ENCODE measurements at regions not wholly inside any gene's neighbourhood (a gene's known extent, or its start where the extent isn't known, plus 50 kb on each side); places are given as distances from the start of the nearest gene placed in this dataset.

DNA sequence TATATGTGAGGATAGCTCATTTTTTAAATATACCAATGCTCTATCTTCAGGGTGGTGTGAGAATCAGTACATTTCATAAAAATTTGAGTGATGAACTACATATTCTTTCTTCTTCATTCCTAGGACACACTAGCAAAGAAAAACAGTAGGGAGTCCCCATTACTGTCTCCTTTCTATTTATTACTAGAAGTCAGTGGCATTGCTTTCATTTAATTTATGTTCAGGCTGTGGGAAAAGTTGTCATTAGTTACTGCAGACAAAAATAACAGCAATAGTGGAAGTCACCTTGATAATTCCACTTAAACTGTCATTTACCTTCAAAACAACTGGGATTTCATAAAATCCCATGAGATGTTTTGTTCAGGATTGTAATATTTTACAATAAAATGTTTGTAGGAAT is 446.4 kb downstream of the GBE1 start:
- H3K9me3 Mint-ChIP-seq, result no peaks in the 10 kb centered on the region
- no peak for ATAC-seq
- H3K27ac Mint-ChIP-seq, result no peak overlapping the region
- H3K4me1 Mint-ChIP-seq, result no peaks in the 10 kb centered on the region
- no peaks in the 10 kb centered on the region for H3K27me3 Mint-ChIP-seq
- H3K4me3 Mint-ChIP-seq, result no peak overlapping the region
- H3K36me3 Mint-ChIP-seq, result no peaks in the 10 kb centered on the region

DNA sequence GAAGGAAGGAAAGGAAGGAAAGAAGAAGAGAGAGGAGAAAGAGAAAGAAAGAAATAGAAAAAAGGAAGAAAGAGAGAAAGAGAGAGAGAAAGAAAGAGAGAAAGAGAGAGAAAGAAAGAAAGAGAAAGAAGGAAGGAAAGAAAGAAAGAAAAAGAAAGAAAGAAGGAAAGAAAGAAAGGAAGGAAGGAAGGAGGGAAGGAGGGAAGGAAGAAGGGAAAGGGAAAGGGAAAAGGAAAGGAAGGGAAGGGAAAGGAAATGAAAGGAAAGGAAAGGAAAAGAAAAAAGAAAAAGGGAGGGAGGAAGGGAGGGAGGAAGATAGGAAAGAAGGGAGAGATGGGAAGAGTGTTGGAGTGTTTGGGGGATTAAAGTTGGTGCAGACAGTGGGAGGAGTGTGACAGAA is 450.1 kb downstream of the GBE1 start:
- Mint-ChIP-seq H3K4me3 (no peak overlapping the region), H3K27ac (no peak overlapping the region), H3K4me1 (no peaks in the 10 kb centered on the region), H3K27me3 (no peaks in the 10 kb centered on the region), H3K9me3 (no peaks in the 10 kb centered on the region), H3K36me3 (no peaks in the 10 kb centered on the region)
- ATAC-seq, result no peak

DNA sequence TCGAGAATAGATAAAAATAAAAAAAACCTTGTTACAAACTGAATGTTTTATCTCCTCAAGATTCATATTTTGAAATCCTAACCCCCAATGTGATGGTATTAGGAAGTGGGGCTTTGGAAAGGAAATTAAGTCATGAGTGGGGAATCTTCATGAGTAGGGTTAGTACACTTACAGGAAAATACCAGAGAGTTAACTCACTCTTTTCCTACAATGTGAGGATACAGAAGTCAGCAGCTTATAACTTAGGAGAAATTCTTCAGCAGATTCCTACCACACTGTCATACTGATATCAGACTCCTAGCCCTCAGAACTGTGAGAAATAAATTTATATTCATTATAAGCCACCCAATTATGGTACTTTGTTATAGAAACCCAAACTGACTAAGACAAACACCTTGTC is 453.1 kb downstream of the GBE1 start:
- Mint-ChIP-seq H3K27ac (no peak overlapping the region), H3K4me3 (no peak overlapping the region), H3K36me3 (no peaks in the 10 kb centered on the region), H3K9me3 (no peaks in the 10 kb centered on the region), H3K4me1 (no peaks in the 10 kb centered on the region), H3K27me3 (no peaks in the 10 kb centered on the region)
- ATAC-seq, result no peak

DNA sequence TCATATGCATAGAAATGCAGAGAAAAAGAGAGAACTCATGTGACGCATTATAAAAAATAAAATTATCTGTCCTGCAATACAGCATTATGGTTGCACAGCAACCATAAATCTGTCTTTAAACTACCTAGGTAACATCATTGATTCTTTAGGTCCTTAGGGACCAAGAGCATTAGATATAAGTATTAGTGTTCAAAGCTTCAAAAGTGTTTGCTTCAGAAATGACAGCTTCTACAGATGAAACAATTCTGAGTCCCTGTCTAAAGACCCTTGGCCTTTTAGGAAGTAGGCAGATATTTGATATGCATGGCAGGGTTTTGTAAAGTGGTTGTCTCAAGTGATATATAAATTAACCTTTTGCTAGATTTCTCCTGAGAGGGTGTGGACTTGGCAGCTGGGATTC is 454.2 kb downstream of the GBE1 start:
- Mint-ChIP-seq H3K36me3 (no peaks in the 10 kb centered on the region), H3K4me1 (no peaks in the 10 kb centered on the region), H3K27ac (no peak overlapping the region), H3K4me3 (no peak overlapping the region), H3K9me3 (no peaks in the 10 kb centered on the region), H3K27me3 (no peaks in the 10 kb centered on the region)
- ATAC-seq, result no peak

DNA sequence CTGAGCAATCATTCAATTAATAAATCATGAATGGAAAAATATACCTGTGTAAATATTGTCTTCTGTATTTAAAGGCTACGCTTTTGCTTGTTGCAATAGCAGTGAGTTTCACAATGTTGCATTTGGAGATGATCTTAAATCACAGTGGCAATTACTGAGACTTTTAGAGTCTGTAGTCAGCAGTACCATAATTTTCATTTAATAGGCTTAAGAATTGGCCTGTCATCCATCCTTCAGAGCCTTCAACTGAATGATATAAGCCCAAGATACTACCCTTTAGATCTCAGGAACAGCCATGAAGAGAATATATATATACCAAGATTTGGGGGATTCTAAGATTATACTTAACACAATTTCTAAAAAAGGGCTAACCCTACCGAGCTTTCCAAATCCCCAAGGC is 458.1 kb downstream of the GBE1 start:
- Mint-ChIP-seq H3K9me3 (no peaks in the 10 kb centered on the region), H3K36me3 (no peaks in the 10 kb centered on the region), H3K27me3 (no peaks in the 10 kb centered on the region), H3K27ac (no peak overlapping the region), H3K4me1 (no peaks in the 10 kb centered on the region), H3K4me3 (no peak overlapping the region)
- no peak for ATAC-seq

DNA sequence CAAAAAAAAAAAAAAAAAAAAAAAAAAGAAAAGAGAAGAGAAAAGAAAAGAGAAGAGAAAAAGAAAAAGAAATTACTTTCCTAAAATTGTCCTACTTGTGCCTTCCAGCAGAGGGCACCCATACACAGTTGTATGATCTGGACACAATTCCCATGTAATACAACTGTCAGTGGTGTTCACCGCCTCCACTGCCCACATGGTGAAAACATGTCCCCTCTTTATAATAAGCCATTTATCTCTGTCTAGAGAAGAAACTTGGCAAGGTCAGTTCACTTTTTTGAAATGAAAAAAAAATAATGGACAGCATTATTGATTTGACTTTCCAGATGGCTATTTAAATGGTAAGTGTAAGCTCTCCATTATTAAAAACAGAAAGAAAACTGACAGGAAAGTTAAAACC is 459.4 kb downstream of the GBE1 start:
- no peak overlapping the region for H3K27ac Mint-ChIP-seq
- H3K4me3 Mint-ChIP-seq, result no peak overlapping the region
- H3K36me3 Mint-ChIP-seq, result no peaks in the 10 kb centered on the region
- H3K4me1 Mint-ChIP-seq, result no peaks in the 10 kb centered on the region
- no peak for ATAC-seq
- H3K9me3 Mint-ChIP-seq, result no peaks in the 10 kb centered on the region
- no peaks in the 10 kb centered on the region for H3K27me3 Mint-ChIP-seq

DNA sequence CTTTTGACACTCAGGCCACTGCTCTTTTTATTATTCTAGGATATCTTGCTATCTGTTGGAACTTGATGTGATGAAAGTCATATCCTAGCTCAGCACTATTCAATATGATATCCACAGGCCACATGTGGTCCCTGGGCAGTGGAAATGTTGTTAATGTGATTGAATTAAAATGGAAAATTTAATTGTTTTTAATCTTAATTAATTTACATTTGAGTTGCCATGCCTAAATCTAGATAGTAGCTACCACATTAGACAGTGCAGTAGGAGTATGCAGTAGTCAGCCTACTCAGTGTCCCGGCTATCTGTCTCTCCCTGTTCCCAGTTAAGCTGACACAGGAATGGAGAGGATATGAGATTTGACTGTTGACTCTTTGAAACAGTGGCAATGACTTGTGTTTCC is 460.2 kb downstream of the GBE1 start:
- ATAC-seq, result no peak
- Mint-ChIP-seq H3K9me3 (no peaks in the 10 kb centered on the region), H3K27me3 (no peaks in the 10 kb centered on the region), H3K27ac (no peak overlapping the region), H3K4me1 (no peaks in the 10 kb centered on the region), H3K36me3 (no peaks in the 10 kb centered on the region), H3K4me3 (no peak overlapping the region)

DNA sequence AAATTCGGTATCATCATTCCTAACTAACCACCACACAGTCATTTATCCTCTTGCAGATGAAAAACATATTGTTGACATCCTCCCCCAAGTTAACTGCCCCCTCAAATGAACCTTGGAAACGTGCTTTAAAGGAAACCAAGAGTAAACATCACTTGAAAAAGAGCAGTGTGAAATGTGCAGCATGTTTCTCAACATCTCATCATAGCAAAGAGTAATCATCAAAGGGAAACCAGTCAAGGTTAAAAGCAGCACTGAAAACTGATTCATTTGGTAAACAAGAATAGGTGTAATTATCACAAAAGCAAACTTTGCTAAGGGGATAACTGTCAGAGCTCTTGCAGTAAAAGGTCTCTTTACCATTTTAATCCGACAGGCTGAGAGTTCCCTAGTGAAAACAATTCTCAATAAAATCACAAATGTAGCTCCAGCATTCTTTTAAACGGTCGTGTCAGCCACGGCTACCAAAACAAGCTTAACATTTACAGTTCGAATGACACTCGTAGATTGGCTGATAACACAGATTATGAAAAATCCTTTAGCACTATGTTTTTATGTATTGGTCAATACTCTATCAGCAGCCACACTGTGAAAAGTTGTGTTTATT is 461.0 kb downstream of the GBE1 start:
- no peak overlapping the region for H3K4me3 Mint-ChIP-seq
- no peak overlapping the region for H3K27ac Mint-ChIP-seq
- H3K4me1 Mint-ChIP-seq, result no peaks in the 10 kb centered on the region
- no peaks in the 10 kb centered on the region for H3K36me3 Mint-ChIP-seq
- no peaks in the 10 kb centered on the region for H3K27me3 Mint-ChIP-seq
- no peaks in the 10 kb centered on the region for H3K9me3 Mint-ChIP-seq
- no peak for ATAC-seq

DNA sequence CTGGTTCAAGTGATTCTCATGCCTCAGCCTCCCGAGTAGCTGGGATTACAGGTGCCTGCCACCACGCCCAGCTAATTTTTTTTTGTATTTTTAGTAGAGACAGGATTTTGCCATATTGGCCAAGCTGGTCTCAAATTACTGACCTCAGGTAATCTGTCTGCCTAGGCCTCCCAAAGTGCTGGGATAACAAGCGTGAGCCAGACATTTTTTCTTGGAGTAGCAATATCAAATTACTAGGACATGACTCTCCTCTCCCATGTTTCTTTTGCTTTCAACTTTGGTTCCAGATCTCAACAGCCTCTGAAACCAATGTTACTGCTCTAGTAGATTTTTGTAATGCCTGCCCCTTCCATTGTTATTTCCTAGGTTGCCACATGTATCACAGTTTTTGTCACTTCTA is 462.0 kb downstream of the GBE1 start:
- Mint-ChIP-seq H3K9me3 (no peaks in the 10 kb centered on the region), H3K27me3 (no peaks in the 10 kb centered on the region), H3K27ac (no peak overlapping the region), H3K4me1 (no peaks in the 10 kb centered on the region), H3K4me3 (no peak overlapping the region), H3K36me3 (no peaks in the 10 kb centered on the region)
- ATAC-seq, result no peak

DNA sequence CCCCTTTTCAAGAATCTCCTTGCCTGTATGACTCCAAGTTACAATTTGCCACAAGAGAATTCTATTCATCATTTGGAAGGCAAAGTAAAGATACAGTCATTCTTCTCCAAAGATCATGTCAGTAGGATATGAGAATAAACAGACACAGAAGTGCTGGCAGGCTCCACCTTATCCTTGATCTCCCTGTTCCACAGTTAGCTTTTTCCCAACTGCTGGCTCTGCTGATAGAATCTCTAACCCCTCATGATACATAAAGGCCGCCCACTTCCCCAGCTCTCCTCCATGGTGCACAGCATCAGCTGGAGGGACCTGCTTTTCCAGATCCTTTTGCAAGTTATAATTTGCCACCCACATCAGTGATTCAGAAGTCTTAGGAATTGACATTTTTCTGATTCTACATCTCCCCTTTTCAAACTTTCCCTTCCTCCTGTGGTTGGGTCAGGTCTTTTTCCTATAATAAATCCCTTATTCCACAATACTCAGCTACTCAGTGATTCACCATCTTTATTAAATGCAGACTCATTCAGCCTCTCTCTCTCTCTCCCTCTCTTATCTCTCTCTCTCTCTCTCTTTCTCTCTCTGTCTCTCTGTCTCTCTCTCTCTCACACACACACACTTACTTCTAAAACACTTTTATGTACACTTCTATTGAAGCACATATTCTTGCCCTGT is 465.4 kb downstream of the GBE1 start:
- Mint-ChIP-seq H3K9me3 (no peaks in the 10 kb centered on the region), H3K36me3 (no peaks in the 10 kb centered on the region), H3K4me3 (no peak overlapping the region), H3K4me1 (no peaks in the 10 kb centered on the region), H3K27me3 (no peaks in the 10 kb centered on the region), H3K27ac (no peak overlapping the region)
- no peak for ATAC-seq

DNA sequence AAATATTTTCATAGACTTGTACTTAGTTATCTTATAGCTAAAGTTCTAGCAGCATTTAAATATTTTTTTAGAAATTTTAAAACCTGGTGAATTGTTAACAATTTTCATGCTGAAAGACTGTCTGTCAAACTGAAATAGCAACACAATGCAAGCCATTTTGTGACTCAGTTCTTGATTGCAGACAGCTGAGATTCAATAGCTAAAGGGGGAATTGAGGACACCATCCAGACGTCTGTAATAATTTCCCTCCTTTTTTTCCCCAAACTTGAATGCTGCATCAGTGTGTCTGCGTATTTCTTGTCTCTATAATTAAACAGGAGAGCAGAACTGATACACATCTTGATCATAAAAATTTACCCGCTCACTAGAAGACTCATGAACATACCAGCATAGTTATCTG is 468.3 kb downstream of the GBE1 start:
- Mint-ChIP-seq H3K9me3 (peaks cover 3% of the 10 kb centered on the region), H3K4me3 (no peak overlapping the region)

DNA sequence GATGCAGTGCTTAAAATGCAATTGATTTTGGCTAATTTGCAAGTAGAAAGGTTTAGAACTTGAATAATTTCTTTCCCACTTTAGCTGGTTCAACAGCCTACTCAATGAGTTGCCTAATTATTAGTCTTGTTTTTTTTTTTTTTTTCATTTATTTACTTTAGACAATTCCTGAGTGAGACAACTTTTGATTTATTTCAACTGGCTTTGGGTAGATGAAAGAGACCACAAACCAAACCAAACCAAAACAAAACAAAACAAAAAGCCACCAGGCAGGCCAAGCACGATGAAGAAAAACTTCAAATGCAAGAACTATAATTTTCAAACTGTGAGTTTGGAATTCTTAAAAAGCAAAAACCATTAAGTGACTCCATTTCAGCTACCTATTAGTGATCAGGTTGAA is 469.9 kb downstream of the GBE1 start:
- Mint-ChIP-seq H3K27ac (no peak overlapping the region), H3K4me3 (no peak overlapping the region), H3K36me3 (no peaks in the 10 kb centered on the region), H3K4me1 (no peaks in the 10 kb centered on the region), H3K9me3 (peaks cover 3% of the 10 kb centered on the region), H3K27me3 (no peaks in the 10 kb centered on the region)
- ATAC-seq, result no peak

More for the DNA sequence above, 468.3 kb downstream of the GBE1 start:
- no peaks in the 10 kb centered on the region for H3K4me1 Mint-ChIP-seq
- no peaks in the 10 kb centered on the region for H3K27me3 Mint-ChIP-seq
- no peak for ATAC-seq
- H3K36me3 Mint-ChIP-seq, result no peaks in the 10 kb centered on the region
- H3K27ac Mint-ChIP-seq, result no peak overlapping the region

DNA sequence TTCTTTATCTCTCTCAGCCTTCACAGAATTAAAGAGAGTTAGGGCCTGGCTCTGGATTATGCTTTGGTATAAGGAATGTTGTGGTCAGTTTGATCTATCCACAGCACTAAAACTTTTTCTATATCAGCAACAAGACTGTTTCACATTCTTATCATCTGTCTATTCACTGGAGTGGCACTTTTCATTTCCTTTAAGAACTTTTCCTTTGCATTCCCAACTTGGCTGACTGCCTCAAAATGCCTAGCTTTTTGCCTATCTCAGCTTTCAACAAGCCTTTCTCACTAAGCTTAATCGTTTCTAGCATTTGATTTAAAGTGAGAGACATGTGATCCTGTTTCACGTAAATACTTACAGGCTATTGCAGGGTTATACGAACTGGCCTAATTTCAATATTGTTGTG is 471.8 kb downstream of the GBE1 start:
- Mint-ChIP-seq H3K9me3 (peaks cover 3% of the 10 kb centered on the region), H3K27ac (no peak overlapping the region), H3K4me1 (no peaks in the 10 kb centered on the region), H3K36me3 (no peaks in the 10 kb centered on the region), H3K27me3 (no peaks in the 10 kb centered on the region), H3K4me3 (no peak overlapping the region)
- no peak for ATAC-seq

DNA sequence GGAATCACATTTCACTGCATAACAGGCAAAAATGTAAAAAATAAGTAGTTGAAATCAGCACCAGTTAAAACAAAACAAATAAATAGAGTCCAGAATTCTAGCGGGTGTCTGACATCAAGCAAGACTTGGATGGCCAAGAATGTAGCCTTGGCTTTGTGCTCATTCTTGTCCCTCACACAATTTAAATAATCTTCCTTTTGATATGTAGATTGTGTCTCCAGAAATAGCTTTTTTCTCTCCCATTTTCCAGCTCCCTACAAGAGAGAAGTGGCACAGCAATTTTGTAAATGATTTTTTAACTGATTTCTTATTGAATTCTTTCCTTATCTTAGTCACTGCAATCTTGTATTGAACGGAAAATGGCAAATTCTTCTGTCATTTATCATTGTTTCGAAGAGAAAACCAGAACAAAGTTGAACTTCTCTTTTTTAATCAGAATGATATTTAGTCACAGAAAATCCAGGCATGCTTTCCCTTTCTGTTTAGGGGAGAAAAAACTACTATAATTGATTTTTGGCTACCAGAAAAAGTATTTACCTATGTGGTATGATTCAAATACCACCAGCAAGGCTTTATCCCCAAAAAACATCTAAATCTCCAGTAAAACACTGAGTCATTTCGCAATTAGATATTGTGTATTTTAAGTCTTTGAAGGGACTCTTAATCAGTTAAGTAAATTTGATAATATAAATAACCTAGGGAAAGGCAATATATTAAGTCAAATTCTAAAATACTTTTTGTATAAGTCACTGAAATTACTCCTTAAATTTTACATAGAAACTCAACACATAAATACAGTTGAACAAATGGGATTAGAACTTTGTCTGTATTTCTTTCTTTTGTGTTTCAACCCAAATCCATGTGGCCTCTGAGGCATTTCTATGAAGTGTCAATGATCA is 481.7 kb downstream of the GBE1 start:
- ATAC-seq, result no peak
- no peaks in the 10 kb centered on the region for H3K36me3 Mint-ChIP-seq
- no peaks in the 10 kb centered on the region for H3K27me3 Mint-ChIP-seq
- H3K4me3 Mint-ChIP-seq, result no peak overlapping the region
- H3K27ac Mint-ChIP-seq, result no peak overlapping the region
- H3K9me3 Mint-ChIP-seq, result peaks cover 4% of the 10 kb centered on the region
- H3K4me1 Mint-ChIP-seq, result no peaks in the 10 kb centered on the region

DNA sequence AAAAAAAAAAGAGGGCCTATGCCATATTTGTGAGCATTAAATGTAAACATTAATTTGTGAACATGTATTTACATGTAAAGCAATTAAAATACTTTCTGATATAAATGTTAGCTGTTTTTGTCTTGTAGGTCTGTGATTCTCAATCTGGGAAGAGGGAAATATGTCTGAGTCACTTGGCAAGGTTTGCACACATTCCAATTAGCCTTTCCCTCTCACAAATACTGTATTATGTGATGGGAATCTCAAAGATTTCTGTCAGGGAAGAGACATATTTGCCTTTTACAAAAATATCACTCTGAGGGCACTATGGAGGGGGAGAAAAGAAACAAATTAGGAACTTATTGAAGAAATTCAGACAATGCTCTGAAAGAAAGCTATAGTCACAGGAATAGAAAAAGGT is 483.6 kb downstream of the GBE1 start:
- Mint-ChIP-seq H3K27me3 (no peaks in the 10 kb centered on the region), H3K27ac (no peak overlapping the region), H3K9me3 (peaks cover 4% of the 10 kb centered on the region), H3K4me3 (no peak overlapping the region), H3K4me1 (no peaks in the 10 kb centered on the region), H3K36me3 (no peaks in the 10 kb centered on the region)
- no peak for ATAC-seq

DNA sequence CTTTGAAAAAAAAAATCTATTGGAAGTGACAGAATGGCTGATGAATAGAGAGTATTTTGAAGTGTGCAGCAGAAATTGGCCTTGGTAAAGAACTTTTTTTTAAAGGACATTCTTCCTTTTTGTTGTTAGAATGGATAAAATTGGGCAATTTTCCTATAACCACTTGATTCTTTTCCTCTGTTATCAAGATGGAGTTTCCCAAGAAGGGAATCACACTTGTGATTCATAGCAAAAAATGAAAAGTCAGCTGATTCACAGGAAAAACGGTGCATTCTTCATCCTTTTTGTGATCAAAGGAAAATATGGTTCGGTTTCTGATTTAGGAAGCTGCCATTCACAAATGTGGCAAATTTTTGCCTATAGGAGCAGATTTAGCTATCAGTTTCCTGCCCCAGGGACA is 486.8 kb downstream of the GBE1 start:
- Mint-ChIP-seq H3K27ac (no peak overlapping the region), H3K9me3 (no peaks in the 10 kb centered on the region), H3K36me3 (no peaks in the 10 kb centered on the region), H3K4me3 (no peak overlapping the region), H3K27me3 (no peaks in the 10 kb centered on the region), H3K4me1 (no peaks in the 10 kb centered on the region)
- ATAC-seq, result no peak

Data from stimulated activated memory B cell treated with anti-CD40 and anti-IgM and Interleukin-4, amounts not matched to agents 10 μg/mL and 1 μg/mL and 100 μg/mL, for 72 hours (primary cell).